Sigmoid colon (tissue), 6 donors: ENCODE measurements at regions not wholly inside any gene's neighbourhood (a gene's known extent, or its start where the extent isn't known, plus 50 kb on each side); places are given as distances from the start of the nearest gene placed in this dataset.

ENCODE experiments used
- DNase-seq: peaks from one replicate; pipeline ENCODE4 v3.0.0-alpha.2; 2019
- H3K27ac ChIP-seq, 4 donors: fragments of 200-600 bp; sonication (generic); one replicate each; pipeline ENCODE4 v1.5.1; 2016 to 2019; ENCODE audit warnings: mild to moderate bottlenecking in 1 of 4
- H3K27me3 ChIP-seq, 3 donors: fragments of 200-600 bp; sonication (generic); one replicate each; pipeline ENCODE4 v1.5.1; 2019; ENCODE audit warnings: mild to moderate bottlenecking in 1 of 3
- H3K36me3 ChIP-seq, 4 donors: fragments of 200-600 bp; sonication (generic); one replicate each; pipeline ENCODE4 v1.5.1; 2016 to 2019
- H3K4me1 ChIP-seq, 4 donors: fragments of 200-600 bp; sonication (generic); one replicate each; pipeline ENCODE4 v1.5.1; 2017 to 2019
- H3K4me3 ChIP-seq, 4 donors: fragments of 200-600 bp; sonication (generic); one replicate each; pipeline ENCODE4 v1.5.1; 2017 to 2019; ENCODE audit warnings: mild to moderate bottlenecking in 2 of 4, moderate library complexity in 1 of 4
- H3K9me3 ChIP-seq, 4 donors: fragments of 200-600 bp in 3 of 4; sonication (generic) in 3 of 4; one replicate each; pipeline versions ENCODE4 v1.5.1 to v1.6.1; 2013 to 2019
- CTCF ChIP-seq, 4 experiments: fragments of 450-650 bp in 3 of 4; fragments of 200-600 bp in 1 of 4; IDR thresholded peaks; one replicate each; pipeline ENCODE4 v1.5.1; 2016 to 2019; ENCODE audit warnings: antibody characterized with exemption in 4 of 4, mild to moderate bottlenecking in 3 of 4, moderate library complexity in 2 of 4
- EP300 ChIP-seq, 4 donors: sonication (generic); formaldehyde crosslinking; IDR thresholded peaks; one replicate each; pipeline ENCODE4 v1.6.1; 2017; ENCODE audit warnings: antibody characterized with exemption in 4 of 4
- POLR2A ChIP-seq, 2 donors: fragments of 450-650 bp; IDR thresholded peaks; one replicate each; pipeline ENCODE4 v1.6.1; 2016; ENCODE audit warnings: antibody characterized with exemption in 2 of 2, mild to moderate bottlenecking in 2 of 2, moderate library complexity in 2 of 2
- POLR2AphosphoS5 ChIP-seq, 4 donors: sonication (generic); formaldehyde crosslinking; IDR thresholded peaks; one replicate each; pipeline ENCODE4 v1.6.1; 2017; ENCODE audit warnings: antibody characterized with exemption in 4 of 4
- WGBS, 2 donors: extraction: QIAGEN DNeasy Blood & Tissue Kit; methylation state at CpG; one replicate each; pipeline ENCODE4 v1.1.7; 2013; 5-methylcytosine and 5-hydroxymethylcytosine counted together
- intact Hi-C: fragments of 100-400 bp; cut with DNase I; formaldehyde crosslinking; loops from one replicate; pipeline ENCODE4 v1.15.1; 2023
- donor health status: healthy with polysubstance abuse.
- donor health status: healthy.

GRCh38 chr2:139798391-139798790, 1018.2 kb upstream of the NXPH2 start:
- Histone ChIP-seq H3K36me3 (no peaks in the 10 kb centered on the region), H3K4me3 (no peak overlapping the region), H3K27me3 (no peaks in the 10 kb centered on the region), H3K4me1 (no peaks in the 10 kb centered on the region), H3K27ac (no peak overlapping the region), H3K9me3 (no peaks in the 10 kb centered on the region)
- intact Hi-C loops, result no loop called here
- 42 to 57% methylated on average over 2 of the region's 2 CpGs for WGBS, 2 donors
- DNase-seq, result no peak
- TF ChIP-seq POLR2A (IDR thresholded peaks at IDR 0.05), result no peak
- TF ChIP-seq CTCF (IDR thresholded peaks at IDR 0.05), result no peak
- TF ChIP-seq POLR2AphosphoS5 (IDR thresholded peaks at IDR 0.05), result no peak
- TF ChIP-seq EP300 (IDR thresholded peaks at IDR 0.05), result no peak

- Histone ChIP-seq H3K27ac (no peak overlapping the region), H3K36me3 (no peaks in the 10 kb centered on the region), H3K27me3 (no peaks in the 10 kb centered on the region), H3K4me3 (no peak overlapping the region), H3K4me1 (no peaks in the 10 kb centered on the region), H3K9me3 (no peaks in the 10 kb centered on the region)
- TF ChIP-seq POLR2A (IDR thresholded peaks at IDR 0.05) (no peak), POLR2AphosphoS5 (IDR thresholded peaks at IDR 0.05) (no peak), CTCF (IDR thresholded peaks at IDR 0.05) (no peak), EP300 (IDR thresholded peaks at IDR 0.05) (no peak)
- intact Hi-C loops, result no loop called here
- DNase-seq, result no peak
- 53 to 68% methylated on average over 3 of the region's 3 CpGs for WGBS, 2 donors
These were observed 1010.9 kb upstream of the NXPH2 start for GRCh38 chr2:139790807-139791752.

- WGBS, 2 donors, result 27 to 42% methylated on average over 2 of the region's 2 CpGs
- Histone ChIP-seq H3K4me3 (no peak overlapping the region), H3K27ac (no peak overlapping the region), H3K9me3 (no peaks in the 10 kb centered on the region), H3K4me1 (no peaks in the 10 kb centered on the region), H3K27me3 (no peaks in the 10 kb centered on the region), H3K36me3 (no peaks in the 10 kb centered on the region)
- intact Hi-C loops, result no loop called here
- no peak for DNase-seq
- no peak for TF ChIP-seq CTCF (IDR thresholded peaks at IDR 0.05)
- no peak for TF ChIP-seq POLR2A (IDR thresholded peaks at IDR 0.05)
- TF ChIP-seq EP300 (IDR thresholded peaks at IDR 0.05), result no peak
- no peak for TF ChIP-seq POLR2AphosphoS5 (IDR thresholded peaks at IDR 0.05)
These were observed 1009.9 kb upstream of the NXPH2 start for GRCh38 chr2:139790136-139790535.

GRCh38 chr2:139778732-139779131, 998.5 kb upstream of the NXPH2 start:
- intact Hi-C loops, result no loop called here
- Histone ChIP-seq H3K36me3 (no peaks in the 10 kb centered on the region), H3K4me3 (no peak overlapping the region), H3K9me3 (no peaks in the 10 kb centered on the region), H3K27me3 (no peaks in the 10 kb centered on the region), H3K4me1 (no peaks in the 10 kb centered on the region), H3K27ac (no peak overlapping the region)
- no peak for DNase-seq
- TF ChIP-seq EP300 (IDR thresholded peaks at IDR 0.05) (no peak), CTCF (IDR thresholded peaks at IDR 0.05) (no peak), POLR2A (IDR thresholded peaks at IDR 0.05) (no peak), POLR2AphosphoS5 (IDR thresholded peaks at IDR 0.05) (no peak)
